SK-N-SH (cell line): ENCODE measurements at regions not wholly inside any gene's neighbourhood (a gene's known extent, or its start where the extent isn't known, plus 50 kb on each side); places are given as distances from the start of the nearest gene placed in this dataset.

Experiments
- CTCF ChIP-seq: fragments of 200-600 bp; sonication (generic); IDR thresholded peaks from 2 replicates; pipeline ENCODE4 v1.6.1; 2017; ENCODE audit warnings: antibody characterized with exemption, mild to moderate bottlenecking, moderate library complexity
- EZH2phosphoT487 ChIP-seq: fragments of 200-600 bp; sonication (generic); IDR thresholded peaks from 2 replicates; pipeline ENCODE4 v1.6.1; 2017; ENCODE audit warnings: low read depth, mixed run types, mild to moderate bottlenecking, antibody characterized with exemption, moderate library complexity, borderline replicate concordance
- FOXJ3 ChIP-seq: sonication (generic); formaldehyde crosslinking; IDR thresholded peaks from 2 replicates; pipeline ENCODE4 v1.5.1; 2020; ENCODE audit warnings: mild to moderate bottlenecking, missing genetic modification reagents
- GABPA ChIP-seq: IDR thresholded peaks from 2 replicates; pipeline ENCODE4 v1.4.0; 2012; ENCODE audit warnings: low read depth, mild to moderate bottlenecking
- MAX ChIP-seq: IDR thresholded peaks from 2 replicates; pipeline ENCODE4 v1.4.0; 2012; ENCODE audit warnings: low read depth
- NRF1 ChIP-seq: IDR thresholded peaks from 2 replicates; pipeline ENCODE4 v1.6.1; 2012; ENCODE audit warnings: low read depth, mild to moderate bottlenecking, low read length
- PBX3 ChIP-seq: IDR thresholded peaks from 2 replicates; pipeline ENCODE4; 2012
- SIN3A ChIP-seq: IDR thresholded peaks from 2 replicates; pipeline ENCODE4 v1.6.1; 2012; ENCODE audit warnings: low read depth, mild to moderate bottlenecking, low read length, moderate library complexity, borderline replicate concordance
- TAF1 ChIP-seq: IDR thresholded peaks from 2 replicates; pipeline ENCODE4 v1.6.1; 2012; ENCODE audit warnings: low read depth, mild to moderate bottlenecking, low read length, moderate library complexity, borderline replicate concordance
- TEAD4 ChIP-seq: IDR thresholded peaks from 2 replicates; pipeline ENCODE4 v1.4.0; 2012; ENCODE audit warnings: mild to moderate bottlenecking, borderline replicate concordance; ENCODE audit not compliant: insufficient read depth
- USF1 ChIP-seq: IDR thresholded peaks from 2 replicates; pipeline ENCODE4 v1.4.0; 2012; ENCODE audit warnings: low read depth, borderline replicate concordance
- TF ChIP-seq, protein P1 (sequence below): fragments of 150-350 bp; IDR thresholded peaks from 2 replicates; pipeline ENCODE4 v1.6.1; 2017; ENCODE audit warnings: antibody characterized with exemption, low read length, low read depth, borderline replicate concordance

DNA sequence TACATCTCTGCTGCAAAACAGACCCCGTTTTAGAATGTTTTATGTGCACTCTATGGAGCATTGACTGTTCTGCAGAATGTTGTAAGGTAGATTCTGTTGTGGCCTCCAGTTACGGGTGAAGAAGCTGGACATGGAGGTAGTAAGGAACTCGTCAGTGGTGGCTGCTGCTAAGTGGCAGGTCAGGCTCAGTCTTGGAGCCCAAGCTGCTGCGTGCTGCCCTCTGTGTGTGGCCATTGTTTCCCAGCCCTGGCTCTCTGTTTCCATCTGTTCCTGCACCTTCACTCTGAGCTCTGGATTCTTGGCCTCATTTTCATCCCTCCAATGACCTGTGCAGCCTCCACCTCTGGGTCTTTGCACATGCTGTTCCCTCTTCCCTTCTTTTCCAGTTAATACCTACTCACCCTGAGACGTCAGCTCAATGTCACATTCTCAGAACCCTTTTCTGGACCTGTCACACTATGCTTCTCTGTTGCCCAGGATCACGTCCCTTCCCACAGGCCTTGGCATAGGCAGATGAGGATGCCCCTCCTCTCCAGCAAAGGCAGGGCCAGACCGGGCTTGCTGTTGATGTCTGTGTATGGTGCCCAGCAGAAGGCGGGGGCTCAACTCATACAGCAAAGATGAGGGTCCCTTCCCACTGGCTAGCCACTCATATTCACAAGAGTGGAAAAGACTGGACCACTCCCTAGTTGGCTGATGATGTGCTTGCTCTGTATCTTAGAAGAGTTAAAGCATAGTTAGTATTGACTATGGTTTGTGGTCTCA is 97.6 kb downstream of the TENT4A start:
- TF ChIP-seq TAF1 (no peak), CTCF (no peak), USF1 (no peak), EZH2phosphoT487 (no peak), MAX (no peak), FOXJ3 (CRISPR knock-in tag) (no peak), GABPA (no peak), NRF1 (no peak), SIN3A (no peak), PBX3 (no peak), TEAD4 (no peak)
- TF ChIP-seq, protein P1, sequence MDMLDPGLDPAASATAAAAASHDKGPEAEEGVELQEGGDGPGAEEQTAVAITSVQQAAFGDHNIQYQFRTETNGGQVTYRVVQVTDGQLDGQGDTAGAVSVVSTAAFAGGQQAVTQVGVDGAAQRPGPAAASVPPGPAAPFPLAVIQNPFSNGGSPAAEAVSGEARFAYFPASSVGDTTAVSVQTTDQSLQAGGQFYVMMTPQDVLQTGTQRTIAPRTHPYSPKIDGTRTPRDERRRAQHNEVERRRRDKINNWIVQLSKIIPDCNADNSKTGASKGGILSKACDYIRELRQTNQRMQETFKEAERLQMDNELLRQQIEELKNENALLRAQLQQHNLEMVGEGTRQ: no peak
